ENCODE measurements at regions not wholly inside any gene's neighbourhood (a gene's known extent, or its start where the extent isn't known, plus 50 kb on each side); places are given as distances from the start of the nearest gene placed in this dataset.
A peak's percentile ranks its signal among the peaks of the same experiment; 100 is the strongest.

GRCh38 chr9:81363916-81364480 is 325.3 kb downstream of the TLE1 start:
- Histone ChIP-seq H3K4me1 (replicated peaks in 1 of 2) (no peaks in the 10 kb centered on the region), H3K27me3 (no peaks in the 10 kb centered on the region), H3K9me3 (replicated peaks in 1 of 3) (peaks cover 0 to 5% (median 0%) of the 10 kb centered on the region in 3 donors), H3K4me3 (no peak overlapping the region), H3K27ac (no peak overlapping the region), H3K36me3 (replicated peaks in 1 of 2) (no peaks in the 10 kb centered on the region)
- intact Hi-C loops (cut with DNase I), result no loop called here
- TF ChIP-seq CTCF (IDR thresholded peaks at IDR 0.05) (no peak), POLR2A (IDR thresholded peaks at IDR 0.05) (no peak)
- 92 to 96% (median 94%) methylated on average over 2 to 6 of the region's 6 CpGs for WGBS, 4 donors
- no peak for DNase-seq

GRCh38 chr9:81361296-81361695 is 328.1 kb downstream of the TLE1 start:
- Histone ChIP-seq H3K27ac (no peak overlapping the region), H3K27me3 (no peaks in the 10 kb centered on the region), H3K36me3 (replicated peaks in 1 of 2) (no peaks in the 10 kb centered on the region), H3K4me1 (replicated peaks in 1 of 2) (no peaks in the 10 kb centered on the region), H3K9me3 (replicated peaks in 1 of 3) (peaks cover 0 to 5% (median 0%) of the 10 kb centered on the region in 3 donors), H3K4me3 (no peak overlapping the region)
- no peak for TF ChIP-seq CTCF (IDR thresholded peaks at IDR 0.05)
- TF ChIP-seq POLR2A (IDR thresholded peaks at IDR 0.05), result no peak
- intact Hi-C loops (cut with DNase I), result no loop called here
- no peak for DNase-seq
- WGBS, 4 donors, result 69 to 82% (median 74%) methylated on average over 2 of the region's 2 CpGs

- Histone ChIP-seq H3K27me3 (no peaks in the 10 kb centered on the region), H3K4me3 (no peak overlapping the region), H3K36me3 (replicated peaks in 1 of 2) (no peaks in the 10 kb centered on the region), H3K27ac (no peak overlapping the region), H3K9me3 (replicated peaks in 1 of 3) (peaks cover 0 to 6% (median 0%) of the 10 kb centered on the region in 3 donors), H3K4me1 (replicated peaks in 1 of 2) (no peaks in the 10 kb centered on the region)
- intact Hi-C loops (cut with DNase I), result no loop called here
- TF ChIP-seq POLR2A (IDR thresholded peaks at IDR 0.05) (no peak), CTCF (IDR thresholded peaks at IDR 0.05) (no peak)
- no peak for DNase-seq
- 86 to 94% (median 91%) methylated on average over 2 of the region's 2 CpGs for WGBS, 4 donors
These were observed 338.2 kb downstream of the TLE1 start for GRCh38 chr9:81351166-81351565.

GRCh38 chr9:81344366-81344765 is 345.0 kb downstream of the TLE1 start:
- intact Hi-C loops (cut with DNase I), result no loop called here
- Histone ChIP-seq H3K4me3 (no peak overlapping the region), H3K27me3 (no peaks in the 10 kb centered on the region), H3K9me3 (replicated peaks in 1 of 3) (no peaks in the 10 kb centered on the region), H3K36me3 (replicated peaks in 1 of 2) (no peaks in the 10 kb centered on the region), H3K4me1 (replicated peaks in 1 of 2) (no peaks in the 10 kb centered on the region), H3K27ac (no peak overlapping the region)
- peak in 1 of 7 donors; percentile 53 for DNase-seq
- WGBS, 4 donors, result 87 to 94% (median 91%) methylated on average over 2 to 3 of the region's 3 CpGs
- no peak for TF ChIP-seq CTCF (IDR thresholded peaks at IDR 0.05)
- no peak for TF ChIP-seq POLR2A (IDR thresholded peaks at IDR 0.05)

All from adrenal gland (tissue), 9 donors.